OCI-LY1 (cell line): ENCODE measurements at regions not wholly inside any gene's neighbourhood (a gene's known extent, or its start where the extent isn't known, plus 50 kb on each side); places are given as distances from the start of the nearest gene placed in this dataset.

Source experiments
- H2AFZ ChIP-seq: fragments of 200-600 bp; sonication (generic), shearing (Covaris generic); 2 replicates; pipeline ENCODE4 v1.6.0; 2014; ENCODE audit warnings: antibody characterized with exemption, mild to moderate bottlenecking, low read length
- H3F3A ChIP-seq: fragments of 200-600 bp; sonication (generic), shearing (Covaris generic); 2 replicates; pipeline ENCODE4 v1.6.0; 2014; ENCODE audit warnings: mild to moderate bottlenecking, antibody characterized with exemption, low read length, moderate library complexity; ENCODE audit not compliant: insufficient read depth
- H3K27ac ChIP-seq: fragments of 200-600 bp; sonication (generic); 2 replicates; pipeline ENCODE4 v1.5.1; 2014; ENCODE audit warnings: low read length, mixed run types, mild to moderate bottlenecking, low read depth; ENCODE audit not compliant: poor library complexity, severe bottlenecking
- H3K27me3 ChIP-seq: fragments of 200-600 bp; sonication (generic); 2 replicates; pipeline ENCODE4 v1.6.0; 2014; ENCODE audit warnings: antibody characterized with exemption, mild to moderate bottlenecking, low read length, moderate library complexity; ENCODE audit not compliant: insufficient read depth
- H3K36me3 ChIP-seq: fragments of 200-600 bp; sonication (generic); 2 replicates; pipeline ENCODE4 v1.6.1; 2014; ENCODE audit warnings: mild to moderate bottlenecking, antibody characterized with exemption, low read length, moderate library complexity, mixed read lengths; ENCODE audit not compliant: insufficient read depth
- H3K4me1 ChIP-seq: fragments of 200-600 bp; sonication (generic); 2 replicates; pipeline ENCODE4 v1.5.1; 2014; ENCODE audit warnings: mild to moderate bottlenecking, low read length, moderate library complexity; ENCODE audit not compliant: insufficient read depth, severe bottlenecking
- H3K4me2 ChIP-seq: fragments of 200-600 bp; sonication (generic), shearing (Covaris generic); 2 replicates; pipeline ENCODE4 v1.6.1; 2014; ENCODE audit warnings: low read length
- H3K4me3 ChIP-seq: fragments of 200-600 bp; sonication (generic); 2 replicates; pipeline ENCODE4 v1.5.1; 2014; ENCODE audit warnings: low read length, low read depth, mild to moderate bottlenecking, mixed read lengths; ENCODE audit not compliant: poor library complexity, severe bottlenecking
- H3K79me2 ChIP-seq: fragments of 200-600 bp; shearing (Covaris generic); 2 replicates; pipeline ENCODE4 v1.6.1; 2016; ENCODE audit warnings: mixed run types, low read length, mixed read lengths; ENCODE audit not compliant: insufficient read depth
- H3K9ac ChIP-seq: fragments of 200-600 bp; sonication (generic), shearing (Covaris generic); 2 replicates; pipeline ENCODE4 v1.6.1; 2014; ENCODE audit warnings: mild to moderate bottlenecking, low read length, mixed read lengths
- H3K9me2 ChIP-seq: fragments of 200-600 bp; sonication (generic), shearing (Covaris generic); 2 replicates; pipeline ENCODE4 v1.6.1; 2014; ENCODE audit warnings: low read depth, mild to moderate bottlenecking, low read length, mixed read lengths
- H3K9me3 ChIP-seq: fragments of 200-600 bp; shearing (Covaris generic); 2 replicates; pipeline ENCODE4 v1.6.1; 2014; ENCODE audit warnings: low read length, mixed read lengths
- H4K20me1 ChIP-seq: fragments of 200-600 bp; sonication (generic), shearing (Covaris generic); 2 replicates; pipeline ENCODE4 v1.6.0; 2016; ENCODE audit warnings: mild to moderate bottlenecking, low read length; ENCODE audit not compliant: insufficient read depth
- CTCF ChIP-seq: fragments of 200-600 bp; sonication (generic), shearing (Covaris generic); IDR thresholded peaks from 2 replicates; pipeline ENCODE4 v1.5.1; 2017; ENCODE audit warnings: mild to moderate bottlenecking, antibody characterized with exemption, low read length, moderate library complexity, mixed read lengths
- EZH2 ChIP-seq: fragments of 200-600 bp; sonication (generic), shearing (Covaris generic); IDR thresholded peaks from 2 replicates; pipeline ENCODE4 v1.8.0; 2017; ENCODE audit warnings: borderline replicate concordance, mixed run types, mild to moderate bottlenecking, antibody characterized with exemption, low read length, moderate library complexity, mixed read lengths

- no peak overlapping the region for H3K4me3 ChIP-seq
- no peak overlapping the region for H3K9ac ChIP-seq
- peak overlapping the region; percentile 23 for H2AFZ ChIP-seq
- no peaks in the 10 kb centered on the region for H3K36me3 ChIP-seq
- no peaks in the 10 kb centered on the region for H3K27me3 ChIP-seq
- H3K4me1 ChIP-seq, result peaks cover 53% of the 10 kb centered on the region
- no peaks in the 10 kb centered on the region for H3K9me2 ChIP-seq
- no peaks in the 10 kb centered on the region for H3K79me2 ChIP-seq
- no peaks in the 10 kb centered on the region for H4K20me1 ChIP-seq
- H3F3A ChIP-seq, result no peaks in the 10 kb centered on the region
- TF ChIP-seq CTCF (no peak), EZH2 (no peak)
- no peaks in the 10 kb centered on the region for H3K9me3 ChIP-seq
- H3K4me2 ChIP-seq, result no peak overlapping the region
- peak overlapping the region; percentile 42 for H3K27ac ChIP-seq
Measured at GRCh38 chr5:124237206-124237695, 509.2 kb downstream of the ZNF608 start.

GRCh38 chr5:124236361-124237205 lies 509.9 kb downstream of the ZNF608 start:
- no peaks in the 10 kb centered on the region for H3K36me3 ChIP-seq
- TF ChIP-seq EZH2 (no peak), CTCF (no peak)
- H3K79me2 ChIP-seq, result no peaks in the 10 kb centered on the region
- no peaks in the 10 kb centered on the region for H3K9me3 ChIP-seq
- peak overlapping the region; percentile 42 for H3K27ac ChIP-seq
- H3K27me3 ChIP-seq, result no peaks in the 10 kb centered on the region
- H3K4me2 ChIP-seq, result no peak overlapping the region
- H3K4me1 ChIP-seq, result peaks cover 60% of the 10 kb centered on the region
- no peak overlapping the region for H3K4me3 ChIP-seq
- no peaks in the 10 kb centered on the region for H3K9me2 ChIP-seq
- H2AFZ ChIP-seq, result peak overlapping the region; percentile 23; the same call in 1 of the 2 replicates
- no peaks in the 10 kb centered on the region for H4K20me1 ChIP-seq
- no peaks in the 10 kb centered on the region for H3F3A ChIP-seq
- H3K9ac ChIP-seq, result no peak overlapping the region

- H3K4me3 ChIP-seq, result no peak overlapping the region
- no peak overlapping the region for H3K4me2 ChIP-seq
- H3K79me2 ChIP-seq, result no peaks in the 10 kb centered on the region
- peaks cover 70% of the 10 kb centered on the region for H3K4me1 ChIP-seq
- H3K9me3 ChIP-seq, result no peaks in the 10 kb centered on the region
- no peaks in the 10 kb centered on the region for H4K20me1 ChIP-seq
- no peak overlapping the region for H3K9ac ChIP-seq
- no peaks in the 10 kb centered on the region for H3F3A ChIP-seq
- H3K27ac ChIP-seq, result no peak overlapping the region
- TF ChIP-seq CTCF (no peak), EZH2 (no peak)
- H3K36me3 ChIP-seq, result no peaks in the 10 kb centered on the region
- H3K9me2 ChIP-seq, result no peaks in the 10 kb centered on the region
- no peak overlapping the region for H2AFZ ChIP-seq
- no peaks in the 10 kb centered on the region for H3K27me3 ChIP-seq
Measured at GRCh38 chr5:124235576-124235975, 510.9 kb downstream of the ZNF608 start.
